ENCODE measurements at regions not wholly inside any gene's neighbourhood (a gene's known extent, or its start where the extent isn't known, plus 50 kb on each side); places are given as distances from the start of the nearest gene placed in this dataset.

GRCh38 chr2:240255165-240255491, 114.7 kb upstream of the OTOS start:
- H3K27me3 ChIP-seq (ENCODE audit: control insufficient read depth, insufficient read depth, low read length): peaks cover 2% of the 10 kb centered on the region; the same call in 1 of the 2 replicates
- H4K5ac ChIP-seq (ENCODE audit: low read depth, low read length): no peak overlapping the region
- peaks cover 2% of the 10 kb centered on the region; the same call in 1 of the 2 replicates for H3K9me3 ChIP-seq (ENCODE audit: control insufficient read depth, insufficient read depth, low read length)
- no peak overlapping the region for H3K4me2 ChIP-seq (ENCODE audit: low read depth, low read length)
- in situ Hi-C loops (cut with MboI; ENCODE audit: low sequenced_read_pairs): no loop called here
- no peak overlapping the region for H2BK5ac ChIP-seq (ENCODE audit: low read depth, low read length, poor library complexity, severe bottlenecking)
- H3K18ac ChIP-seq (ENCODE audit: low read depth, low read length): no peak overlapping the region
- H2BK120ac ChIP-seq (ENCODE audit: low read depth, low read length): no peak overlapping the region
- no peaks in the 10 kb centered on the region for H3K36me3 ChIP-seq (ENCODE audit: control insufficient read depth, insufficient read depth, low read length)
- no peaks in the 10 kb centered on the region for H3K79me1 ChIP-seq (ENCODE audit: low read depth in 1 of 2, low read length in 2 of 2)
- WGBS, 2 experiments (ENCODE audit: extremely low coverage in 2 of 2, insufficient read length in 1 of 2): 94% methylated on average over 5 of the region's 8 CpGs; no CpG with 5 or more reads in 1 of the 2 experiments
- H3K4me1 ChIP-seq (ENCODE audit: control insufficient read depth, insufficient read depth, low read length): peaks cover 14% of the 10 kb centered on the region
- CTCF ChIA-PET: no interaction called here
- H2BK20ac ChIP-seq (ENCODE audit: low read depth, low read length): no peak overlapping the region
- no peak overlapping the region for H2BK15ac ChIP-seq (ENCODE audit: low read depth, low read length)
- H4K8ac ChIP-seq (ENCODE audit: low read depth in 2 of 2, low read length in 2 of 2): no peak overlapping the region
- H2AK9ac ChIP-seq (replicated peaks; ENCODE audit: low read depth, low read length, poor library complexity): no peak overlapping the region
- DNase-seq (no peak), ATAC-seq (ENCODE audit: low read depth) (no peak)
- H3K9me1 ChIP-seq (ENCODE audit: insufficient read depth, low read length): peaks cover 10% of the 10 kb centered on the region; the same call in 1 of the 2 replicates
- no peak overlapping the region for H2AFZ ChIP-seq (replicated peaks; ENCODE audit: low read length, poor library complexity)
- TF ChIP-seq MAFK (IDR thresholded peaks at IDR 0.05; ENCODE audit: low read depth, low read length) (no peak), USF2 (IDR thresholded peaks at IDR 0.05; ENCODE audit: low read depth, low read length) (no peak), CTCF (conservative IDR thresholded peaks at IDR 0.05; ENCODE audit: low read depth, low read length) (no peak), MAZ (IDR thresholded peaks at IDR 0.05; ENCODE audit: borderline replicate concordance, low read depth, low read length) (no peak), MXI1 (IDR thresholded peaks at IDR 0.05; ENCODE audit: borderline replicate concordance, low read depth, low read length) (no peak), RFX5 (IDR thresholded peaks at IDR 0.05; ENCODE audit: low read depth, low read length) (no peak), SMC3 (IDR thresholded peaks at IDR 0.05; ENCODE audit: low read depth, low read length) (no peak), FOS (IDR thresholded peaks at IDR 0.05; ENCODE audit: low read depth, low read length) (no peak), CEBPB (IDR thresholded peaks at IDR 0.05; ENCODE audit: low read depth, low read length) (no peak), BHLHE40 (IDR thresholded peaks at IDR 0.05; ENCODE audit: low read depth, low read length) (no peak), RCOR1 (IDR thresholded peaks at IDR 0.05; ENCODE audit: insufficient replicate concordance, low read length) (no peak), CHD1 (IDR thresholded peaks at IDR 0.05; ENCODE audit: low read depth, low read length) (no peak), POLR2A (IDR thresholded peaks at IDR 0.05; ENCODE audit: low read depth, low read length) (no peak), RAD21 (IDR thresholded peaks at IDR 0.05; ENCODE audit: low read length) (no peak), NFE2L2 (IDR thresholded peaks at IDR 0.05; ENCODE audit: low read depth, low read length) (no peak)
- TF ChIP-seq, protein P1, sequence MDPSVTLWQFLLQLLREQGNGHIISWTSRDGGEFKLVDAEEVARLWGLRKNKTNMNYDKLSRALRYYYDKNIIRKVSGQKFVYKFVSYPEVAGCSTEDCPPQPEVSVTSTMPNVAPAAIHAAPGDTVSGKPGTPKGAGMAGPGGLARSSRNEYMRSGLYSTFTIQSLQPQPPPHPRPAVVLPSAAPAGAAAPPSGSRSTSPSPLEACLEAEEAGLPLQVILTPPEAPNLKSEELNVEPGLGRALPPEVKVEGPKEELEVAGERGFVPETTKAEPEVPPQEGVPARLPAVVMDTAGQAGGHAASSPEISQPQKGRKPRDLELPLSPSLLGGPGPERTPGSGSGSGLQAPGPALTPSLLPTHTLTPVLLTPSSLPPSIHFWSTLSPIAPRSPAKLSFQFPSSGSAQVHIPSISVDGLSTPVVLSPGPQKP (IDR thresholded peaks at IDR 0.05; ENCODE audit: borderline replicate concordance, low read depth, low read length): no peak
- no peak overlapping the region for H3K56ac ChIP-seq (ENCODE audit: extremely low read depth, insufficient read depth, low read length)
- no peak overlapping the region for H3K23ac ChIP-seq (ENCODE audit: low read depth, low read length)
- H3K14ac ChIP-seq (replicated peaks; ENCODE audit: low read depth, low read length): no peak overlapping the region
- intact Hi-C loops (cut with micrococcal nuclease): no loop called here
- no peak overlapping the region for H3K4ac ChIP-seq (ENCODE audit: low read depth, low read length)
- no peak overlapping the region for H4K91ac ChIP-seq (ENCODE audit: insufficient read depth, low read depth, low read length)
- dilution Hi-C loops (cut with HindIII; ENCODE audit: low sequenced_read_pairs, unreplicated experiment): no loop called here
- no peak overlapping the region for H2AK5ac ChIP-seq (ENCODE audit: low read depth, low read length)
- no peak overlapping the region for H3K9ac ChIP-seq (ENCODE audit: low read depth, low read length)
- BruUV-seq (replicated peaks): no TSS peak
- H4K20me1 ChIP-seq (ENCODE audit: insufficient read depth, low read length): no peaks in the 10 kb centered on the region
- H3K4me3 ChIP-seq (ENCODE audit: insufficient read depth, low read depth, low read length): no peak overlapping the region
- POLR2A ChIA-PET (ENCODE audit: unreplicated experiment): no interaction called here
- no peak overlapping the region for H3K27ac ChIP-seq (ENCODE audit: insufficient read depth, low read length)

Data from IMR-90 (cell line).